AG09309 (cell line): ENCODE measurements at regions not wholly inside any gene's neighbourhood (a gene's known extent, or its start where the extent isn't known, plus 50 kb on each side); places are given as distances from the start of the nearest gene placed in this dataset.
A peak's percentile ranks its signal among the peaks of the same experiment; 100 is the strongest.

Experiments
- DNase-seq: peaks from one replicate; pipeline ENCODE4 v3.0.0-alpha.2; 2010; ENCODE audit warnings: low read depth
- H3K4me3 ChIP-seq: 2 replicates; pipeline ENCODE4 v1.5.1; 2011; ENCODE audit warnings: mild to moderate bottlenecking, low read depth, low read length, moderate library complexity; ENCODE audit not compliant: control insufficient read depth
- TF ChIP-seq, protein P1 (sequence below): IDR thresholded peaks from 2 replicates; pipeline ENCODE4 v1.5.1; 2011; ENCODE audit warnings: mild to moderate bottlenecking, low read depth, low read length, inconsistent platforms; ENCODE audit not compliant: insufficient read depth, control insufficient read depth; ENCODE audit errors: missing control alignments

GRCh38 chr5:53335115-53335514 lies 145.3 kb upstream of the FST start:
- DNase-seq, result no peak
- TF ChIP-seq, protein P1, sequence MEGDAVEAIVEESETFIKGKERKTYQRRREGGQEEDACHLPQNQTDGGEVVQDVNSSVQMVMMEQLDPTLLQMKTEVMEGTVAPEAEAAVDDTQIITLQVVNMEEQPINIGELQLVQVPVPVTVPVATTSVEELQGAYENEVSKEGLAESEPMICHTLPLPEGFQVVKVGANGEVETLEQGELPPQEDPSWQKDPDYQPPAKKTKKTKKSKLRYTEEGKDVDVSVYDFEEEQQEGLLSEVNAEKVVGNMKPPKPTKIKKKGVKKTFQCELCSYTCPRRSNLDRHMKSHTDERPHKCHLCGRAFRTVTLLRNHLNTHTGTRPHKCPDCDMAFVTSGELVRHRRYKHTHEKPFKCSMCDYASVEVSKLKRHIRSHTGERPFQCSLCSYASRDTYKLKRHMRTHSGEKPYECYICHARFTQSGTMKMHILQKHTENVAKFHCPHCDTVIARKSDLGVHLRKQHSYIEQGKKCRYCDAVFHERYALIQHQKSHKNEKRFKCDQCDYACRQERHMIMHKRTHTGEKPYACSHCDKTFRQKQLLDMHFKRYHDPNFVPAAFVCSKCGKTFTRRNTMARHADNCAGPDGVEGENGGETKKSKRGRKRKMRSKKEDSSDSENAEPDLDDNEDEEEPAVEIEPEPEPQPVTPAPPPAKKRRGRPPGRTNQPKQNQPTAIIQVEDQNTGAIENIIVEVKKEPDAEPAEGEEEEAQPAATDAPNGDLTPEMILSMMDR, result peak; percentile 41
- H3K4me3 ChIP-seq, result no peak overlapping the region

- DNase-seq, result no peak
- TF ChIP-seq, protein P1, result no peak
- H3K4me3 ChIP-seq, result no peak overlapping the region
These were observed 142.6 kb upstream of the FST start for GRCh38 chr5:53337827-53338226.

GRCh38 chr5:53338971-53339370 lies 141.5 kb upstream of the FST start:
- H3K4me3 ChIP-seq, result no peak overlapping the region
- TF ChIP-seq, protein P1, result no peak
- DNase-seq, result no peak

DNA sequence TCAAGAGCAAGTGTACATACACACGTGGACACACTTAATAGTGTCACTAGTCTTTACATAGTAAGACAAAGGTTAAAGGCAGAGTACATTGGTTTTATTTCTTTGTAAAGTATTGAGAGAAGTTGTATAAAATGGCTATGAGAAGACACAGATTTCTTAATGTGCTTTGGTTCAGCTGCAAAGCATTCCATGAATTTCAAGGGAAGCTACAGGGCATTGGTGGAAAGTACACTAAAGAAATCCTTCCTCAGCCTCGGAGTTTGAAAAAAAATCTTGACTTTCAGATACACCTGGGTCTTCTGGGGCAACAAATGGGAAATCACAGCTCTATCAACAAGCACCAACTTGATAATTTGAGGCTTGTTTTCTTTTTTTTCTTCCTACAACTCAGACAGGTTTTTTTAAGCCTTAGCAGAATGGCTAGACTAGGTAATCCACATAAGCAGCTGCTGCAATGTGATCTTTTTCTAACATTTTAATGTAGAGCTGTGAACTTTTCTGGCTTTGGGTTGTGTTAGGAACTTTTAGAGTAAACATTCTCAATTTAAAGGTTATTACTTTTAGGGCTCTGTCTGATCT lies 140.4 kb upstream of the FST start:
- TF ChIP-seq, protein P1, result no peak
- no peak overlapping the region for H3K4me3 ChIP-seq
- no peak for DNase-seq

- no peak overlapping the region for H3K4me3 ChIP-seq
- TF ChIP-seq, protein P1, result no peak
- DNase-seq, result no peak
These were observed 139.3 kb upstream of the FST start for GRCh38 chr5:53340956-53341750.

- TF ChIP-seq, protein P1, result no peak
These were observed 138.2 kb upstream of the FST start for GRCh38 chr5:53342236-53342635.

More at GRCh38 chr5:53342236-53342635, 138.2 kb upstream of the FST start:
- DNase-seq, result no peak
- no peak overlapping the region for H3K4me3 ChIP-seq
